Left ventricle myocardium inferior (tissue), 1 donor: ENCODE measurements at regions not wholly inside any gene's neighbourhood (a gene's known extent, or its start where the extent isn't known, plus 50 kb on each side); places are given as distances from the start of the nearest gene placed in this dataset.

ENCODE experiments used
- DNase-seq: peaks from one replicate; pipeline ENCODE4 v3.0.0-alpha.2; 2020
- H3K27ac ChIP-seq: fragments of 200-600 bp; replicated peaks from 2 replicates; pipeline ENCODE4 v1.8.0; 2021
- H3K27me3 ChIP-seq: fragments of 200-600 bp; 2 replicates; pipeline ENCODE4 v1.8.0; 2021; ENCODE audit warnings: low read depth
- H3K36me3 ChIP-seq: fragments of 200-600 bp; 2 replicates; pipeline ENCODE4 v1.8.0; 2021
- H3K4me1 ChIP-seq: fragments of 200-600 bp; 2 replicates; pipeline ENCODE4 v1.8.0; 2021
- H3K4me3 ChIP-seq: fragments of 200-600 bp; 2 replicates; pipeline ENCODE4 v1.8.0; 2021; ENCODE audit warnings: mild to moderate bottlenecking, moderate library complexity
- H3K9me3 ChIP-seq: fragments of 200-600 bp; replicated peaks from 2 replicates; pipeline ENCODE4 v1.8.0; 2021
- CTCF ChIP-seq: fragments of 200-600 bp; IDR thresholded peaks from 2 replicates; pipeline ENCODE4 v1.8.0; 2021; ENCODE audit warnings: antibody characterized with exemption, mild to moderate bottlenecking, borderline replicate concordance
- intact Hi-C: fragments of 100-400 bp; cut with micrococcal nuclease; formaldehyde crosslinking; loops from one replicate; pipeline ENCODE4 v1.11.0; 2022
- donor health status: DM: no; HTN: yes; CAD: no; lungs with severe emphysema.

DNA sequence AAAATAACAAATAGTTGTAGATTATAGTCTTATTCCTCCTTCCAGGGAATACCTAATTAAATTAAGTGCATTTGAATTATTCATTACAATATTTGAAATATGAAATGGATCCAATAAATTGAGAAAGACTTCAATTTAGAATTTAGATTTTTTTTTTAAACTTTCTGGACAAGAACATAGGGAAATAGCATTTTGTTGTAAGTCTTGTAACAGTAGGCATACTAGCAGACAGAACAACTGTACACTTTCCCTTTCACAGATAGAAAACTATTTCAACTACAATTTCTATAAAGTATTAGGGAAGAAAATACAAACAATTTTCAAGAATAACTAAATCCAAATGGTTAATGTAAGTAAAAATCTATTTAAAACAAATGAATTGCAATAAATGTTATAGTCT, 577.5 kb downstream of the USP25 start:
- H3K4me1 ChIP-seq = peaks cover 25% of the 10 kb centered on the region
- H3K36me3 ChIP-seq = no peaks in the 10 kb centered on the region
- peak overlapping the region; percentile 53 for H3K4me3 ChIP-seq
- no peak for TF ChIP-seq CTCF
- H3K9me3 ChIP-seq = no peaks in the 10 kb centered on the region
- intact Hi-C loops = no loop called here
- no peaks in the 10 kb centered on the region for H3K27me3 ChIP-seq
- H3K27ac ChIP-seq = peak overlapping the region; percentile 73
- no peak for DNase-seq

- H3K4me1 ChIP-seq = peaks cover 15% of the 10 kb centered on the region
- intact Hi-C loops = no loop called here
- no peaks in the 10 kb centered on the region for H3K36me3 ChIP-seq
- H3K9me3 ChIP-seq = no peaks in the 10 kb centered on the region
- H3K4me3 ChIP-seq = peak overlapping the region; percentile 53
- no peak for DNase-seq
- no peaks in the 10 kb centered on the region for H3K27me3 ChIP-seq
- peak overlapping the region; percentile 73 for H3K27ac ChIP-seq
- TF ChIP-seq CTCF = no peak
Measured at GRCh38 chr21:16308269-16308668, 578.5 kb downstream of the USP25 start.

GRCh38 chr21:16309250-16309971, 579.6 kb downstream of the USP25 start:
- Histone ChIP-seq H3K27me3 (no peaks in the 10 kb centered on the region), H3K4me3 (no peak overlapping the region), H3K27ac (peak overlapping the region; percentile 73), H3K4me1 (peaks cover 4% of the 10 kb centered on the region), H3K9me3 (no peaks in the 10 kb centered on the region), H3K36me3 (no peaks in the 10 kb centered on the region)
- intact Hi-C loops = no loop called here
- TF ChIP-seq CTCF = no peak
- DNase-seq = no peak

DNA sequence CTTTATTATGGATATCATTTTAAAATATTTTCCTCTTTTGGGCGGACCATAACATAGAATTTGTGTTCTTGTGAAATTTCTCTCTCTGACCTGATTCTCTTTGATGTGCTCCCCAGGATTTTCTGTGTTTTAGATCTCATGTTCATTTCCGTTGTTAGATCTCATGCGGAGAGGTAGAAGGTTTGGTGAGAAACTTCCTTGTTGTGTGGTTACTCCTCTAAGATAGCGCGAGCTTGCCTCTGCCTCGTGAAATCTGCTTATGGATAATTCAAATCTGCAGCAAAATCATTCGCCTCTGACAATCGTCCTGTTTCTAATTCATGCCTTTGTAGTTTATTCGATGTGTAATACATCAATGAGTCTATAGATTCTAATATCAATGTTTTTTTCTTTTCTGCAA, 580.4 kb downstream of the USP25 start:
- Histone ChIP-seq H3K36me3 (no peaks in the 10 kb centered on the region), H3K9me3 (no peaks in the 10 kb centered on the region), H3K4me1 (peaks cover 4% of the 10 kb centered on the region), H3K27ac (peak overlapping the region; percentile 73), H3K27me3 (no peaks in the 10 kb centered on the region), H3K4me3 (no peak overlapping the region)
- intact Hi-C loops = no loop called here
- TF ChIP-seq CTCF = no peak
- no peak for DNase-seq

DNA sequence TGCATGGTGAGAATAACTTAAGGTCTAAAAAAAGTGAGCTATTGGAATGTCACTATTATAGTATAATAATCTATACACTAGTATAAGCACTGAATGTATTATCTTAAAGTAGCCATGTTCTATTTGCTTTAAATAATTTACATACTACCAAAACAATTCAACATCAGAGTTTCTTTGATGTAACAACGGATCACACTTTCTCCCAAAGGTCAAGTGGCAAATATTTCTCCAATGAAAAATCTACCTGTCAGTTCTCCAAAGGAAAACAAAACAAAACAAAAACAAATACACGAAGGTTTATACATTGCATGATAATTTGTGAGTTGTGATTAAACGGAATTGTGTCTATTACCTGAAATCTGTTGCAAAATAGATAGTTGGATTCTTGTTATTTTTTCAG, 581.4 kb downstream of the USP25 start:
- H3K9me3 ChIP-seq = no peaks in the 10 kb centered on the region
- TF ChIP-seq CTCF = no peak
- no peaks in the 10 kb centered on the region for H3K27me3 ChIP-seq
- H3K4me3 ChIP-seq = no peak overlapping the region
- no peaks in the 10 kb centered on the region for H3K36me3 ChIP-seq
- no peak overlapping the region for H3K27ac ChIP-seq
- intact Hi-C loops = no loop called here
- no peaks in the 10 kb centered on the region for H3K4me1 ChIP-seq
- DNase-seq = no peak

GRCh38 chr21:16312321-16312720, 582.5 kb downstream of the USP25 start:
- Histone ChIP-seq H3K9me3 (no peaks in the 10 kb centered on the region), H3K27ac (no peak overlapping the region), H3K27me3 (no peaks in the 10 kb centered on the region), H3K36me3 (no peaks in the 10 kb centered on the region), H3K4me1 (no peaks in the 10 kb centered on the region), H3K4me3 (no peak overlapping the region)
- TF ChIP-seq CTCF = no peak
- intact Hi-C loops = no loop called here
- no peak for DNase-seq
